Left lung (tissue), 4 donors: ENCODE measurements at regions not wholly inside any gene's neighbourhood (a gene's known extent, or its start where the extent isn't known, plus 50 kb on each side); places are given as distances from the start of the nearest gene placed in this dataset.

Experiments used
- ATAC-seq: fragments of 200-7000 bp; cut with Tn5 transposase; one replicate; pipeline ENCODE4 v1.9.1; 2020; ENCODE audit warnings: moderate library complexity
- DNase-seq, 4 donors: peaks; one replicate each; pipeline ENCODE4 v3.0.0-alpha.2; 2013 to 2020
- H3K27ac ChIP-seq, 2 donors: fragments of 200-600 bp; sonication (generic) in 1 of 2; one replicate each; pipeline versions ENCODE4 v1.5.0 to v1.8.0; 2020 to 2021
- H3K27me3 ChIP-seq, 2 donors: fragments of 200-600 bp; sonication (generic) in 1 of 2; one replicate each; pipeline versions ENCODE4 v1.5.0 to v1.8.0; 2020 to 2021
- H3K36me3 ChIP-seq, 2 donors: fragments of 200-600 bp; sonication (generic) in 1 of 2; one replicate each; pipeline versions ENCODE4 v1.5.0 to v1.8.0; 2020 to 2021
- H3K4me1 ChIP-seq, 2 donors: fragments of 200-600 bp; one replicate each; pipeline ENCODE4 v1.8.0; 2021
- H3K4me3 ChIP-seq, 2 donors: fragments of 200-600 bp; sonication (generic) in 1 of 2; one replicate each; pipeline versions ENCODE4 v1.5.0 to v1.8.0; 2020 to 2021; ENCODE audit warnings: mild to moderate bottlenecking in 1 of 2
- H3K9me3 ChIP-seq, 2 donors: fragments of 200-600 bp; sonication (generic) in 1 of 2; one replicate each; pipeline versions ENCODE4 v1.5.0 to v1.8.0; 2020 to 2021
- intact Hi-C, 2 donors: fragments of 100-400 bp; cut with DNase I; formaldehyde crosslinking; loops; one replicate each; pipeline versions ENCODE4 v1.11.2 to v1.14.2; 2022
- TF ChIP-seq, protein P1 (sequence below), 2 donors: fragments of 200-600 bp; sonication (generic) in 1 of 2; IDR thresholded peaks; one replicate each; pipeline versions ENCODE4 v1.5.0 to v1.8.0; 2021; ENCODE audit warnings: antibody characterized with exemption in 2 of 2
- donor health status: DM: no; HTN: yes; CAD: no.
- donor health status: DM: no; HTN: no; CAD: no.

DNA sequence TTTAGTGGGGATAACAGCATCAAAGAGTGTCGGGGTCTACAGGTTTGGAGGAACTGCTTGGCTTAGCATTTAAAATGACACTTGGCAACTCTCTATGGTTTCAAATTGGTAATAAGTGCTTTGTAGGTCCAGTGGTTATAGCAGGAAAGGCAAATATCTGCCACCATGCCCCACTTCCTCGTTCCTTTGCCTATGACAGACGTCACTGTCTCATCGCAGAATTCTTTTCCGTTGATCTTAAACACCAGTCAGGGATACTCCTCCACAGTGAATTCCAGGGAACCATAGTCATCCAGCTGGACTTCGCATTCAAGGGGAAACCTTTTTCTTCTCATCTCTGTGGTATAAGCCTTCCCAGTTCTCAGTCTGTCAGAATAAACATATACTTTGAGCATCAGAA, 319.1 kb downstream of the GPAT3 start:
- intact Hi-C loops, result no loop called here
- DNase-seq (no peak), ATAC-seq (no peak)
- no peaks in the 10 kb centered on the region for H3K9me3 ChIP-seq
- H3K36me3 ChIP-seq, result no peaks in the 10 kb centered on the region
- H3K27ac ChIP-seq, result no peak overlapping the region
- no peak overlapping the region for H3K4me3 ChIP-seq
- peaks cover 0 to 3% of the 10 kb centered on the region in 2 donors for H3K4me1 ChIP-seq
- H3K27me3 ChIP-seq, result no peaks in the 10 kb centered on the region
- TF ChIP-seq, protein P1, sequence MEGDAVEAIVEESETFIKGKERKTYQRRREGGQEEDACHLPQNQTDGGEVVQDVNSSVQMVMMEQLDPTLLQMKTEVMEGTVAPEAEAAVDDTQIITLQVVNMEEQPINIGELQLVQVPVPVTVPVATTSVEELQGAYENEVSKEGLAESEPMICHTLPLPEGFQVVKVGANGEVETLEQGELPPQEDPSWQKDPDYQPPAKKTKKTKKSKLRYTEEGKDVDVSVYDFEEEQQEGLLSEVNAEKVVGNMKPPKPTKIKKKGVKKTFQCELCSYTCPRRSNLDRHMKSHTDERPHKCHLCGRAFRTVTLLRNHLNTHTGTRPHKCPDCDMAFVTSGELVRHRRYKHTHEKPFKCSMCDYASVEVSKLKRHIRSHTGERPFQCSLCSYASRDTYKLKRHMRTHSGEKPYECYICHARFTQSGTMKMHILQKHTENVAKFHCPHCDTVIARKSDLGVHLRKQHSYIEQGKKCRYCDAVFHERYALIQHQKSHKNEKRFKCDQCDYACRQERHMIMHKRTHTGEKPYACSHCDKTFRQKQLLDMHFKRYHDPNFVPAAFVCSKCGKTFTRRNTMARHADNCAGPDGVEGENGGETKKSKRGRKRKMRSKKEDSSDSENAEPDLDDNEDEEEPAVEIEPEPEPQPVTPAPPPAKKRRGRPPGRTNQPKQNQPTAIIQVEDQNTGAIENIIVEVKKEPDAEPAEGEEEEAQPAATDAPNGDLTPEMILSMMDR (IDR thresholded peaks at IDR 0.05), result no peak

DNA sequence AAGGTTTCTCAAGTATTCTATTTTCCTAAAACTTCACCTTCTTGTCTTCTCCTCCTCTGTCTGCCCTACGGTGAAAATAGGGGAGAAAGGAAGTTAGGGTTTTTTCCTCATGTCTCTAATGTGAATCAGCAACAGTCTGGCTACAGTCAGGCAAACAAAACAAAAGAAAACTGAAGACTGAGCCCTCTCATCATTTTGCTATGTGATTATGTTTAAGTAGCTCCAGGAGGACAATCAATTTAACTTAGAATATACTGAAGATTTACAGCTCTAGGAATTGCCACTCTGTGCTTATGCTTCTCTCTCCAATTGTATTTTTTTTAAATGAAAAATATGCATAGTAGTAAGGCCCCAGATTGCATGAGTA, 316.2 kb downstream of the GPAT3 start:
- Histone ChIP-seq H3K9me3 (no peaks in the 10 kb centered on the region), H3K27me3 (no peaks in the 10 kb centered on the region), H3K4me1 (peaks cover 0 to 3% of the 10 kb centered on the region in 2 donors), H3K4me3 (no peak overlapping the region), H3K36me3 (no peaks in the 10 kb centered on the region), H3K27ac (no peak overlapping the region)
- DNase-seq, result no peak
- peak; percentile 29 for ATAC-seq
- TF ChIP-seq, protein P1 (IDR thresholded peaks at IDR 0.05), result no peak
- intact Hi-C loops, result no loop called here

DNA sequence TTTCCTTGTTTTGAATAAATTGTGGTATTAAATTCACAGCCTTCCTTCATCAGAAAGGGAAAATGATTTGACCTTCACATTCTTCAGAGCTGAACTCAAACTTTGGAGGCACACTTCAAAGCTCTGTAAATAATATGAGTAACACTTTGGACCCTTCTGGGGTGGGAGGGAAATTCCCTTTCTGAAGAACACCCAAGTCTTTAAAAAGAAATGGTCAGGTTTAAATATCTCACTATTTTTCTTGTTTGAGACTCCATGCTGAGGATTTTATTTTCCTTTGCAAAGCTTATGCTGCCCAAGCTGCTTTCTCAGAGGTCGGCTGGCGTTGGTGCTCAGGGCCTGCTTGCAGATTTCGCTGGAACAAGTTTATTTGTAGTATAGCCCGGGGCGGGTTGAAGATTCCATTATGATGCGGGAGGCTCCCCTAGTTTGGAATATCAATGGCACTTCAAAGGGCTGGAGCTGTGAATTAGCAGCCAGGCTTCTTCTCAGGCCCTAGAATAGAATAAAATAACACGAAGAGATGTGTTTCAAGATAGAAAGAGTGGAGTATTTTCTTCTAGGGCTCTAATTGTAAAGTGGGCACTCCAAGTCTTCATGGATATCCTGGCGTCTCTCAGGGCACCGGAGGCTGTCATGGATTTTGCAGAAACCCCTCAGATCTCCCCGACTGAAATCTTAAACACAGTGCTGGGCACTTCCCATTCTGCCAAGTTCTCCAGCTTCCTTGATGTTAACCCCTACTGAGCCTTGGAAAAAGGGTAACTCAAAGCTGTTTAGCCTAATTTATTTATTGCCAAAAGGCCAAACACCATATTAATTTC, 315.6 kb downstream of the GPAT3 start:
- peak; percentile 89 for ATAC-seq
- intact Hi-C loops, result no loop called here
- no peaks in the 10 kb centered on the region for H3K27me3 ChIP-seq
- peak in 2 of 4 donors; percentile 2 to 29 for DNase-seq
- no peaks in the 10 kb centered on the region for H3K36me3 ChIP-seq
- H3K4me1 ChIP-seq, result peaks cover 0 to 3% of the 10 kb centered on the region in 2 donors
- H3K9me3 ChIP-seq, result no peaks in the 10 kb centered on the region
- no peak overlapping the region for H3K27ac ChIP-seq
- no peak overlapping the region for H3K4me3 ChIP-seq
- TF ChIP-seq, protein P1 (IDR thresholded peaks at IDR 0.05), result no peak

DNA sequence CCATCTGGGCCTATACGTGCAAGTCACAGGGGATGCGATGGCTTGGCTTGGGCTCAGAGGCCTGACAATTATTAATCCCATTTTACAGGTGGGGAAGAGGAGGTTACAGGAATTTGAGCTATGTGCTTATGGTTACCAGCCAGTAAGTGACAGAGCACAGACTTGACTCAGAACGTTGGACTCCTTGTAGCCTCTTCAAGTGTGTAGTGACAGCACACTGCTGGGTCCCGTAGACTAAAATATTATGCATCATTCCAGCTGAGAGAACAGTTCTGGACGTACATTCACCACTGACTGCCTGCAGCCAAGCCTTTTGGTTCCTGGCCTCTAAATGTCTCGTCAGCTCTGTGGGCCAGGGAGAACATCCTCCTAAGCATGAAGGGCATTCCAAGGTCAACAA, 314.5 kb downstream of the GPAT3 start:
- Histone ChIP-seq H3K27me3 (no peaks in the 10 kb centered on the region), H3K9me3 (no peaks in the 10 kb centered on the region), H3K4me3 (no peak overlapping the region), H3K4me1 (peaks cover 0 to 3% of the 10 kb centered on the region in 2 donors), H3K36me3 (no peaks in the 10 kb centered on the region), H3K27ac (no peak overlapping the region)
- TF ChIP-seq, protein P1 (IDR thresholded peaks at IDR 0.05), result no peak
- ATAC-seq, result peak; percentile 57
- intact Hi-C loops, result no loop called here
- no peak for DNase-seq

DNA sequence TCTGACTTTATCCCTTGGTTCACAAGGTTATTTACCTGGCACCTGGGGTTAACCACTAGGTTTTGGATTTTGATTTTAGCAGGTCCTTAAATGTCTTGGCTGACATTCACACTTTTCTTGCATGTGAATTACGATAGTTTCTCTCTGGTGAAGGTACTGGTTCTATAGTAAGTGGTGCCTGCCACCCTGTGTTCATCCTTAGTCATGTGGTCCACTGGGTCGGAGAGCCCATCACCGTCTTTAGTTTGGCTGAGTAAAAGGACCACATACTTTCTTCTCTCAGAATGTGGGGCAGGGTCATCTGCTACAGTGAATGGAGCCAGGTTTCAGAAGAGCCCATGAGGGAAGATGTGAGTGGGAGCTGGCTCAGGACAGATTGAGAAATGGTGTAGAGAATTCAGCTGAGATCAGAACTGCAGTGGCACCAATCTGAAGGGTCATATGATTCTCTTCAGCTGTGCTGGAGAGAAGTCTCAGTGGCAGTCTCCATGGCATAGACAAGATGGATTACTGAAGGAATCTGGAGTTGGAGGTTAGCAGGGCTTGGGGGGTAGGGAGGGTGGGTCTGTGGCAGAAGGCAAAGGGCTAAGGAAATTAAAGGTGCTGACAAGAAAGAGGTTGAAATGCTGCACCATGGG, 310.4 kb downstream of the GPAT3 start:
- Histone ChIP-seq H3K4me1 (no peaks in the 10 kb centered on the region), H3K9me3 (no peaks in the 10 kb centered on the region), H3K4me3 (no peak overlapping the region), H3K36me3 (no peaks in the 10 kb centered on the region), H3K27me3 (no peaks in the 10 kb centered on the region), H3K27ac (no peak overlapping the region)
- TF ChIP-seq, protein P1 (IDR thresholded peaks at IDR 0.05), result no peak
- ATAC-seq, result no peak
- intact Hi-C loops, result no loop called here
- DNase-seq, result no peak
